ENCODE measurements at regions not wholly inside any gene's neighbourhood (a gene's known extent, or its start where the extent isn't known, plus 50 kb on each side); places are given as distances from the start of the nearest gene placed in this dataset.

DNA sequence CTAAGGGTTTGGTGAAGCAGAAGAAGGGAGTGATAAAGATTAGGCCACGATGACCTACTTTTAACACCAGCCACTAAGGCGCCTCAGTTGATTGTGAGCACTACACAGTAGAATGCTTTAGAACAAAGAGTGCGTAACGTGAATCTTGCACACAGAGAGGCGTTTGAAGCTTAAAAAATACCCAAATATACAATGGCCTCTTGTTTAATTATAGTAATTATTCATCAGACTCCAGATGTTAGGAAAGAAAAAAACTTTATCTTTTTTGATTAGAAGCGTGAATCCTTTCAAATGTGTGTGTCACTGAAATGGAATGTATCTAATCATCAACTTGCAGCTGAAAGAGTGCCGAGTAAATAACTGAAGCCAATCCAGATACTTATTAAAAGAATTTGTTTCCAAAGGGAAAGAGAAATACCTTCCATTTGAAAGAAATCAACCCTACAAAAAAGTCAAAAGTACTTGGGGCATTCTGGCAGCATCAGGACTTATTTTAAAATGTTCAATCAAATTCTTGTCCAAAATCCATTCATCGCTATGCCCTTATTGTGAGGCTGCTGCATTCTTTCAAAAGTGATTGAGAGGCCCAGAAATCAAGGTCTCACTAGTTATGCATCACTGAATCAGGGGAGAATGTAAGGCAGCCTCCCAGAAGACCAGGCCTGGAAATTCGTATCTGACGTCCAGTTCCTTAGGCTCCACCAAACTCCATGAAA lies 337.5 kb downstream of the ZNF608 start:
- no peak for FAIRE-seq

DNA sequence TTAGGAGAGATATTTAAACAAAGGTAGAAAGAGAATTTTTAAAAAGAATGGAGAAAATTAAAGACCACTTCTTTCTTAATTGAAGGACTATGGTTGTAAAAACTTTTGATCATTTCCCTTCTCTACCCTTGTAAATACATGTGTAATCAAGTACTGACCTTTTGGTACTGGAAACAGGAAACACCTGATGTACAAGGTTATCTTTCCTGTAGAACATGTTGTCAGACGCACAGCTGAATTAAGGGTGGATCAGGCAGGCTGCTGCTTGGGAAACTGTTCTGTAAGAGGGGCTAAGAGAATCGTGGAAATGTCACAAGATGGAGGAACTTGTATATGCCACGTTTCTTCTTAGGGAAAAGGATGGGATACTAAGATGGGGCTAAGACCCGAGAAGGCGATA lies 341.6 kb downstream of the ZNF608 start:
- no peak for FAIRE-seq

DNA sequence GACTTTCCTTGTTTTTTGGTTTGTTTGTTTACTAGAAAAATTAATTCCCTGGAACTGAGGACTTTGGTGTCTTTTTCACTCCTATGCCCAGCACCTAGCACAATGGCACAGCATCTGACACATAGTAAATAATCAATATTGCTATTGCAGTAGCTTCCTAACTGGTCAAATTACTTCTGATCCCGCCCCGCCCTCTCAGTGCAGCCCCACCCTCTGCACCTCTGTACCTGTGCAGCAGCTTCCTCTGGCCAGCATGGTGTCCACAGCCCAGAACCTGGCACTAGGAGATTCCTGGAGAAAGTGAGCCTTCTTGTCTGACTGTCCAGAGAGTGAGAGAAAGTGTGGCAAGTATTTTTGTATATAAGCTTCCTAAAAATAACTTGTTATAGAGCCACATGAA lies 343.2 kb downstream of the ZNF608 start:
- no peak for FAIRE-seq

DNA sequence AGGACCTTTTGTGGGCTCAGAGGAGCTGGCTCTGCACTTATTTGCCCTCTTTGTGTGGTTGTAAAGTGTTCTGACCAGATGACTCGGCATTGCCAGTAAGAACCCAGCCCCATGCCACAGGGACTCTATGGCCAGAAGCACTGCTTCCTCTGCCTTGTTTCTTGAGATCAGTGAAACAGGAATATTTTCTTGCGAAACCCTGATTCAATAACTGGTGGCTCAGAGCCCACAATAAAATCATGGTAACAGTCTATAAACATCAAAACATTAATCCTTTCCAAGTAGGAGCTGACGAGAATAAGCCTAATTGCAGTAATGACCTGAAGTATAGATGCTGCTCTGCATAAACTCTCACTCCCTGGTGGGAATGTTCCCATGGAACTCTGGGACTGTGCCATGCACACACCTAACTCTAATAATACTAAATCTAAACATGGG lies 344.3 kb downstream of the ZNF608 start:
- FAIRE-seq, result no peak

DNA sequence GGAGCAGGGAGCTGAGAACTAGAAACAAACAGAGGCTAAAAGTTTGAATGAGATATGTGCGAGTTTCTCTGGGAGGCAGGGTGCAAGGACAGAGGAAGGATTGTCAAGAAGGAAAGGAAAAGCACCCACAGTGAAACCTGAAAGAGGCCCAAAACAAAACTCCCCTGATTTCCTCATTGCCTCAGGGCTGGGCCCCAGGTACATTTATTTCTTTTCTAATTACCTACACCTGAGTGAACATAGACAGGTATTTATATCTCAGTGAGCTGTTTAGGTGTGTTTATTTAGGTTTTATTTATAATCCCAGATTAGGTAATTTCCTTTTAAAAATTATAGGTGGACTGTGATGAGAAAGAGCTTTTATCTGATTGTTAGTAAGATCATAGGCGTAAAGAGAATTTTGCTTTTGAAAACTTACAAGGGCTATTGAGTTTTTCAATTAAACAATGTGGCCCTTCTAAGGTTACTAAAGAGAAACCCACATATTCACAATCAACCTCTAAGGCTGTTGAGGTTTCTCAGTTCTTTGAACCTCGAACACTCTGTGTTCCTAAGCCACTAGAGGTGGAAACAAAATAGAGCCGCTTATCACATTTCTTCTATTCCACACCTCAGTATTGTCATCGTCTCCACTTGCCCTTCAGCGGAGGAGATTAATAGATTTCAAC lies 344.8 kb downstream of the ZNF608 start:
- FAIRE-seq, result no peak

DNA sequence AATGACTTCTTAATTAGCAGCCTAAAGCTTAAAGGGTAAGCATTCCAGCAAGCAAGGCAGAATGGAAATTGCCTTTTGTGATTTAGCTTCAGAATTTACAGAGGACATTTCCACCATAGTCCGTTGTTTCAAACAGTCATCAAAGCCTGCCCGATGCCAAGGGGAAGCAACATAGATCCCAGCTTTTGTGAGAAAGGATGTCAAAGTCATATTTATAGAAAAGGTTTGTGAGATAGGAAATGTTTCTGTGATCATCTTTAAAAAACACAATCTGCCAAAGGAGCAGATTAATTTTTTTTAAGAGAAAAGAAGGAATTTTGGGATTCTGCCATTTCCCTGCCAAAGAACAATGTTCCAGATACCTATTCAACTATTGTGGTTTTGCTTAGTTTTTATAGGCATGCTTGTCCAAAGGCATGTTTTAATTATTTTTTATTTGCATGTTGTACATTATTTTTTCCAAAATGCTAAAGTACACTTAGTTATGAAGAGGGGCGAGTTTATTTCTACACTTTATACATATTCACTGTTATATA lies 346.9 kb downstream of the ZNF608 start:
- FAIRE-seq, result no peak

DNA sequence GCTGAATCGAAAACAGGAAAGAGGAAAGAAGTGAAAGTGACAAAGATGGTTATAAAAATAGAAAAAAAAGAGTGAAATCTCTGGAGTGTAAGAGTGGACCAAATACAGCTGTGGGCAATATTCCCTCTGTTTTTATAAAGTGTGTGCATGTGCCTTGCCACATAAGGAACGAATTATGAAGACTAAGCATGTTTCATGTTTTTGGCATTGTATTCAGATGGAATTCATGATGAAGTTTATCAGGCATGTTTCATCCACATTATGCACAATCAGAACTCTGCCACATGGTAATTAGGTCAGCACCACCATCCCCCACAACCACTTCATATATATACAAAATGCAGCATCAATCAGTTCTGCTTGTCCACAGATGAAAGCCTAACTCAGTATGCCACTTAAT lies 348.0 kb downstream of the ZNF608 start:
- FAIRE-seq, result no peak

DNA sequence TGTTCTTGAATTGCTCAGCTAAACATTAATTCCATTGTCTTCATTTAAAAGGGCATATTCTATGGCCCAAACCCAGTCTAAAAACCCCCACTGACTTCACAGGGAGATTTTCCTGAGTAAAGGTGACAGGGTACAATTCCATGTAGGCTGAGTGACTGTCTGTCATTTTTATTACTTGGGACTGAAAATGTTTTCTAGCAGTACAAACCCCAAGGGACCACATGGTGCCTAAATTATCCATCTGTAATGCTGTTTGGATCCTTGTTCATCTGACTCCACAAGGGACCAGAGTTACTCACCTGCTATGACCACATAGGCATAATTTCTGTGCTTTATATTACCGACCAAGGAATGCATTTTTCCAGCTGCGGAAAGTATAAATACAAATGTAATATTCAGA lies 349.1 kb downstream of the ZNF608 start:
- FAIRE-seq, result no peak

DNA sequence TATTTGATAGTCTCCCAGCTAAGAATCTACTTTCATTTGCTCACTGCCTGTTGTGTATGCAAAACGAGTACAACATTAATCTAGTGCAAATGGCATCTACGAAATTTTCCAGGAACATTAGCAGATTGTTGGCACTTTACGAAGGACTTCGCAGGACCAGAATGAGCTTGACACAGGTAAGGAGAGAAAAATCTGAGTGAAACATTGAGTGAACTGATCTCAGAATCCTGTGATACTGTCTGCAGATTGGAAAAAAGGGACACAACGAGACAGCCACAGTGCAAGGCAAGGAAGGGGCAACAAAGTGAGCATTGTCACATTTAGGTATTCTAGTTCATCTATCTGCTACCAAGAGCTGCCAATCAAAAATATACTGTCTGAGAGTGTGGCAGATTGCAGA lies 350.5 kb downstream of the ZNF608 start:
- no peak for FAIRE-seq

DNA sequence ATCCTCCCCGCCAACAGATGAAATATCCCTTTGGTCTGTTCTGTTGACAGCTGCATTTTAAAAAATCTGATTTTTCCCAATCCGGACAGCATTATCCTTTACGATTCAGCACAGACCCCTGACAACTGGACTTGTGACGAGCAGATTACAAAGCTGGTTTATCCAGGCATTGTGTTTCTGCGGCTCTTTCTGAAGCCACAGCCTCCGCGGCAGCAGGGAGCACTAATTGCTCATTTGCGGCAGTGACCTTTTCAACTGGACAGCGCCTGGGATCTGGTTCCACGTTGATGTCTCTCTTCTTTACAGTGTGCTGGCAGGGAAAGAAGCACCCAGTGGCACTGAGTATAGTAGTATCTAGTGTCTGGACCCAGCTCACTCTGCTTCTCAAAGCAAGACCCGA lies 351.2 kb downstream of the ZNF608 start:
- no peak for FAIRE-seq

DNA sequence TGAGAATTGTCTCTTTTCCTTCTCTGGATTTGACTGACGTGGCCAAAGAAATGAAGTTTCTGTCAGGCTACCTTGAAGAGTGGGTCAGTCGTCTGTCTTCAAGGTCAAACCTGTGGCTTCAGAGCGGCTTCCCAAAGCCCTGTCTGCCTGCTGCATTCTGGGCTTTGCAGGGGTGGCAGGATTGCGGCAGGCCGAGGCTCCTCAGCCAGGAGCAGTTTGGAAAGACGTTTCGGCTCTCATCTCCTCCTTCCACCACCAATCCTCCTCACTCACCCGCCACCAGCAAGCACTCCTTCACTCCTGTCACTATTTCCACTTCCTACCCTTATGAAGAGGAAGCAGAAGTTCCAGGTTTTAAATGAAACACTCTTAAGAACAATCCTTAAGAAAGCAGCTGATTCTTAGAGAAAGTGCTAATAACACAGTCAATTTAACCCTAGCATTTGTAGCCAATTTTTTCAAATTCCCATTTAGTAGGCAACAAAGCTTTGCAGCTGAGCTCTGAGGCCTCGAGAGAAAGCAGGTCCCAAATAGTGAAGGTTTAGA lies 351.7 kb downstream of the ZNF608 start:
- FAIRE-seq, result no peak

DNA sequence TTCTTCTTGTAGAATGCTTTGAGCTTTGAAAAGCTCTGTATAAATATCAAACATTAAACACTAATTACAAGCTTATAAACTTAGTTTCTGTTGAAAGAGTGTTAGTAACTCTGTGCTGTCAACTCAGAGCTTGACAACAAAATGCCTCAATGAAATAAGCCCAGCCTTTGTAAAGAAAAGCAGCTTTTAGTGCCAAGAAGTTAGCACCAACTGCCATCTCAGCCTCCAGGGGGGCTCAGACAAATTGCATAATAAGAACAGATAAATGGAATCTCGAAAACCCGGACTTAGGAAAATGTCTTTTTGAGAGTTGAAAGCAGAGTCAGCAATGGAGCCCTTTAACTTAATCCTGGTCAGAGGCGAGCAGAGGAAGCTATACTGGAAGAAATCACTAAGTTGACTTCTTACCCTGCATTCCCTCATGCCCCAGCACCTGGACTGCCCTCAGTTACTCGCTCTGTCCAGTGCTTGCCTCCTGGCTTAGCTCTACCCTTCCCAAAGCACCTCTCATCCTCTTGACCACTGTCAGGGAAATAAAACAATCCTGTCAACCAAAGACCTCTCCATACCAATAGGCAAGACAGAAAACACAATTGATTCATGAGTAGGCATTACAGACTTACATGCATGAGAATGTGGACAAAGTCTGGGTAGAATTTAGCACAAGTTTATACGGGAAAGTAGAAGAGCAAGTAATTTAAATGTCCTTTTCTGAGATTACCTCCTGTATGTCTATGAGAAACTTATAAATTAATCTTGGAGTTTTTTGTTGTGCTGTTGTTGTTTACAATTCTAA lies 352.7 kb downstream of the ZNF608 start:
- no peak for FAIRE-seq

DNA sequence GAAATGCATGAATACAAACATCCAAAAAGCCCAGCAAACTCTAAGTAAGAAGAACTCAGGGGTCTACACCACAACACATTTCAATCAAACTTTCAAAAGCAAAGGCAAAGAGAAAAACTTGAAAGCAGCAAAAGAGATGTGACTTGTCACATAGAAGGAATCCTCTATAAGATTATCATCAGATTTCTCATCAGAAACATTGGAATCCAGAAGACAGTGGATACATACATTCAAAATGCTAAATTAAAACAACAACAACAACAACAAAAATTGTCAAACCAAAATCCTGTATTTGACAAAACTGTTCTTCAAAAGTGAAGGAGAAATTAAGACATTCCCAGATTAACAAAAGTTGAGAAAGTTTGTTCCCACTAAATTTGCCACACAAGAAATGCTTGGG lies 362.7 kb downstream of the ZNF608 start:
- no peak for FAIRE-seq

DNA sequence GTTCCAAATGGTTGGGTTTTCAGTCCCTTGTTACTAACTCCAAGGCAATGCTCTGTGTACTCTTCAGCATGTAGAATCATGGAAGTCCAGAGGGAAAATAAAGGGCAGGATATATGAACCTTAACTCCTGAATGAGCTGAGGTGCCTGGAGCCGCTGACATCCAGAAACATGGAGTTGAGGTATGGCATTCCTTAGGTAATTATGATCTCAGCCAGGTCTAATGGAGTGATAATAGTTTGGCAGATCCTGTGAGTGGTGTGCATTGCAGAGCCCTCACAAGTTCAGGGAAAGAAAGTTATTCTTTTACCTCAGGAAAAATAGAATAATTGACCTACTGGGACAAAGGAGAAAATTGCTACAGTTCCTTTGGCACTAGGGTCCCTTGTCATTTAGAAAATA lies 369.1 kb downstream of the ZNF608 start:
- no peak for FAIRE-seq

DNA sequence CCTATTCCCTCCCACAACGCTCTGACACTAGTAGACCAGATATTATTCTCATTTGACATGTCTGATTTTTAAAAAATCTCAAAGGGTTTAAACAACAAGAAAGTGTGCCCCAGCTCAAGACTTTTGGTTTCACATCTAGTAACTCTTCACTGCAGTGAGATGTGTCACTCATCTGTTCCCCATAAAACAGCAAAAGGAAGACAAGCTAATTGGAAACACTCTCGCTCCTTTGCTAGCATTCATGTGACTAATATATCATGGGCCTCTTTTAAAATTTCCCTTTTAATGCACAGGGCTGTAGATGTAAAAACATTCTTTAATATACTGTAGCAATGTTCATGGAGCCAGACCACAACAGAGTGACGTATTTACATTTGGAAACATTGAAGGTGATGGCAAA lies 372.6 kb downstream of the ZNF608 start:
- no peak for FAIRE-seq

DNA sequence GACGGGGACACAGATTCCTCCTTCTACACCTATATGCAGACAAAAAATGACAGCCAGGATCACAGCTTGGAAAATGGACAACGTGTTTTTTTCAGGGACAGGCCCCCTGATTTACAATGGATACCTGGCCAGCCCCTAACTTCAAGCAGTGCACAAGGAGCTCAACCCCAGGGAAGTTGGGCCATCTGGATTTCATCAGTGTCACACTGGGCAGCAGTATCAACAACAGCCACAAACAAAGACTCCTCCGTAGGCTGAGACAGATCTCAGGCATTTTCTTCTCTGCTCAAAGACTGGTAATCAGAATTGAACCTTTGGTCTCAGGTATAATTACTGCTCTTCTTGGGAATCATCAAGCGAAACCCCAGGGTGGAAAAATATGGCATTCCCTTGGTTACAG lies 374.0 kb downstream of the ZNF608 start:
- no peak for FAIRE-seq

DNA sequence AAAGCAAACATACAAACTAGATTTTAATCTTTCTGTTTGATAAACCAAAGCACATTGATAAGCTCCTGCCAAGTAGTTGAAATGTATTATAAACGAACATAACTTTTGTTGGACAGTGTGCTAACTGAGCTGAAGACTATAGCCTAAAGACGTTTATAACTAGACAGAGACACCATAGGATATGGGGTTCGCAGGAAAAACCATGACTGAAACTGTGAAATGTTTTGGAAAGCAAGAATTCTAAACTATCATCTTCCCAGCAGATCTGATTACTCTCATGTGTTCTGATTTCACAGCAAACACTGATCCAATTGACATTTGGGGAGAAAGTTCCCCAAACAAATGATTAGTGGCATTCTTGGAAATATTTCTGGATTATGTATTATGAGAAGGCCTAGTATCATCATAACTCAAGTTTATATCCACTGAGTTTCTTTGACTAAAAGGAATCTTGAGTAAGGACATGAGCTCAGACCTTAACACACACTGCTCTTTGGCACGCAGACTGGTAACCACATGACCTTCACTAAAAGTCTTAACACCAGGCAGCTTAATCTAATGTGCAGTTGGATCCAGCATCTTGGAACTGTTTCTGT lies 375.2 kb downstream of the ZNF608 start:
- FAIRE-seq, result no peak

DNA sequence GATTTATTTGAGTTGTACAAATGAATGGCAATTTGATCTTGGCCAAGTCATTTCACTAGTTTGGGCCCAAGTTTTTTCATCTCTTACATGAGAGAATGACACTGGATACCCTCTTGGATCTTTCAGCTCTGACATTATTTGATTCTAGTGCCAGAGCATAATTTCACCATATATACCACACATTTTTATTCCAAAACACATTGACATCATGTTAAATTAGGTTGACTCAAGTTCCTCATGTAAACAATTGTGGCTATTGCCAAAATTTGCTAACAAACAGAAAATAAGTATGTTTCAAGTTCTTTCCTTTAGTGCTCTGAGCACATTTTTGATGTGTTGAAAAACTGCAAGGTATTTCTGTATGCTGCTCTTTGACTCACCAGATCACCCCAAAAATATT lies 375.8 kb downstream of the ZNF608 start:
- FAIRE-seq, result no peak

DNA sequence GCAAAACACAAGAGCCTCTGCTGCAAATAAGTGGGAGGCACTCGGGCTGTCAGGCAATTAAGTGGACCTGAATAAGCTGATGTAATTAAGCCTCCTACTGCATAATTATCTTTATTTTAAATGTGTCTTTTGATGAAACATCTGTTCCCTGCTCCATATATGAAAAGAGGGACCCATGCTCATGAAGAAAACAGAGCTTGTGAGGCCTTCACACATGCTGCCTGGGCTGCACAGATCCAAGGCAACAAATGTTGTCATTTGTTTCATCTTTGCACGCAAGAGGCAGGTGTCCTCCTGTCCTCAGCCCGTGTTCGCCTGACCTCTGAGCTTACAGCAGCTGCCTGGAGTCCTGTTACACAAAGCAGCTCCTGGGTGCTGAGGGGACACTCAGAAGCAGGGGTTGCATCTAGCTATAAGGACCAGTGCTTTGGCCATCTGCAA lies 381.1 kb downstream of the ZNF608 start:
- FAIRE-seq, result no peak

DNA sequence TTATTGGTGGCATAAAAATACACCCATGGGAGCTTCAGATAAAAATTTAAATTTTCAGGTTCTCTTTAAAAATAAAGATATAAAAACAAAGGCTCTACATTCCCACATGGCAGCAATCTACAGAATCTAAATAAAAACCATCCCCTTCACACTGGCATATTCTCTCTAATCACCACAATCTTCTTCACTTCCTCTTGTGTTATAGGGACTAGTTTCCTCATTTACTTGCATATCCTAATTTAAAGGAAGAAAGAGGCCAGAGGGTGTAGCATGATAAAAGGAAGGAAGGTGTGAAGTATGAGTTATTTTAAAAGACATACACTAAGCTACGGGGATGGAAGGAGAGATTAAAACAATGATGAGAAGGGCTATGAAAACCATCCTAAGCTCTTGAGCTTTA lies 390.5 kb downstream of the ZNF608 start:
- no peak for FAIRE-seq

DNA sequence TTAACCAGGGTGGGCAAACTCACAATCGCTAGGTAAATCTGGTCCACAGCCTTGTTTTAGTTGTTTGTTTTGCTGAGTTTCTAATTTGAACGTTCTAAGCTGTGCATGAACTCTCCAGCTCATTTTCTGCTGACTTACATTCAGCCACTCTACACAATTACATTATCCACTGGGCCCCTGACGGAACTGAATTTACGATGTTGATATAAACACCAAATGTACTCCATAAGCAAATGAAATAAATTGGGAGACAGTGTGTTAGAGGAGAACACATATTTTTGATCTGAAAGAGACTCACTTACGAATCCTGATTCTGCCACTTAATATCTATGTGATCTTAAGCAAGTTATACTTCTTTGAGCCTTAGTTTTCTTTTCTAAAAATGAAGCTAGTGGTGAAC lies 393.4 kb downstream of the ZNF608 start:
- FAIRE-seq, result no peak

DNA sequence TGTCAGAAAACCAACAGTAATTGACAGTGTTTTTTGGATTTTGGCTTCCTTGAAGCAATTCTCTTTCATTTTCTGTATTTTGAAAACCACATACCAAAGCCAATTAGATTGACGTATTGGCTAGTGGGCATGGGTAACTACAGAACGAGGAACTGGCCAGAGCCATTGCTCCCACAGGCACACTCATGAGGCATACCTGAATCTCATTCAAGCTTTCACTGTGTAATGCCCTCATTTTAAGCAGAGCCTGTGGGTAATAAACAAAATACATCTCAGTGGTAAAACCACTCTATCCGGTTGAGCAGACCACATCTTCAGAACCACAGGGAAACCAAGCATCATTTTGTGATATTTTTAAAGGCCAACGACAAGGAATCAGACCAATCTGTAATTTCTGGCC lies 394.1 kb downstream of the ZNF608 start:
- no peak for FAIRE-seq

DNA sequence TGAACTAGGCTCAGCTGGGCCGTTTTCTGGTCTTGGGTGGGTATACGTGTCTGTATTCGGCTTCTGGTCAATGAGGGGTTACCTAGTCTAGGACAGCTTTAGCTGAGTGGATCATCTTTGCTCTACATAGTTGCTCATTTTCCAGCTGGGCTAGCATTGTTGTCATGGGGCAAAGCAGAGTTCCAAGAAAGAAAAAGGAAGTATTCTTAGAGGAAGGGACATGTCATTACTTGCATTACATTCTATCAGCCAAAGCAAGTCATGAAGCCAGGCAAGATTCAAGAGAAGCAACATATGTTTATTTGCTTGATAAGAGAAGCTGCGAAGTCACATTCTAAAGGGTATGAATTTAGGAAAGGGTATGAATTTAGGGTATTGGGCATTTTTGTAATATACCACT lies 396.5 kb downstream of the ZNF608 start:
- FAIRE-seq, result no peak

Data from G401.6 (cell line).